Heart left ventricle (tissue), 13 donors: ENCODE measurements at regions not wholly inside any gene's neighbourhood (a gene's known extent, or its start where the extent isn't known, plus 50 kb on each side); places are given as distances from the start of the nearest gene placed in this dataset.

Experiments
- POLR2A ChIP-seq, 2 donors: fragments of 450-650 bp; IDR thresholded peaks; one replicate each; pipeline ENCODE4 v1.6.1; 2017; ENCODE audit warnings: antibody characterized with exemption in 2 of 2, mild to moderate bottlenecking in 2 of 2, moderate library complexity in 2 of 2
- TF ChIP-seq, protein P1 (sequence below), 12 donors: fragments of 200-600 bp; sonication (generic) in 4 of 12; IDR thresholded peaks; one replicate each; pipeline versions ENCODE4 v1.5.0 to v1.8.0; 2018 to 2022; ENCODE audit warnings: antibody characterized with exemption in 12 of 12, mild to moderate bottlenecking in 5 of 12
- donor health status: ischemic (EF 13 %, LVEDD 7.1; RV severe dilation, severe dysfunction).
- donor health status: DM: no; HTN: yes; CAD: no.
- donor health status: DM: no; HTN: no; CAD: no.
- donor health status: ischemic (EF 25% LVEDD 6.9; RV normal size, moderate dysfunction).
- donor health status: ischemic (EF 25% LVEDD 5.7; RV mildly dilated, moderate dysfunction).
- donor health status: ischemic (EF 35%, LVEDD 5.7; RV mildly dilated, moderate dysfunction).
- donor health status: nonischemic (EF 11% LVEDD 7.7; RV severe dilation, severe dysfunction).
- donor health status: DM: yes; HTN: yes; CAD: no.
- donor health status: PGD.
- donor health status: ischemic (EF 29% LVEDD 5.4; RV normal size, mild dysfunction).
- donor health status: nonischemic (EF 23%, LVEDD 6.1; RV moderate dilation, normal function).

DNA sequence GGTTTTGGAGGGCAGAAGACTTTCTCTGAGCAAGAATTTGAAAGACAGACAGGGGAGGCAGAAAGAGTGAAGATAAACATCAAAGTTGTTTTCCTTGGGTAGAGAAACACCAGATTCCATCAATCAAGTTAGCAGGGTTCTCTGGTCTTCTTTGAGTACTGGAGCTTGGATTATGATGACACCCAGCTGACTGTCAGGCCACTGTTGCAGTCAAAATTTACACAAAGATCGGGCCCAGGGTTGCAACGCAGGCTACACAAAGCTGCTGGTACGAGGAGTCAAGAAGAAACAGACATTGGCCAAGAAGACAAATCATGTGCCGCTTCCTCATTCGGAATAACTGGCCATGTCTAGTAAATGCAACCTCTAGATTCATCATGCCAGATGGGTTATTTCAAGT lies 396.2 kb upstream of the XYLT1 start:
- TF ChIP-seq, protein P1, sequence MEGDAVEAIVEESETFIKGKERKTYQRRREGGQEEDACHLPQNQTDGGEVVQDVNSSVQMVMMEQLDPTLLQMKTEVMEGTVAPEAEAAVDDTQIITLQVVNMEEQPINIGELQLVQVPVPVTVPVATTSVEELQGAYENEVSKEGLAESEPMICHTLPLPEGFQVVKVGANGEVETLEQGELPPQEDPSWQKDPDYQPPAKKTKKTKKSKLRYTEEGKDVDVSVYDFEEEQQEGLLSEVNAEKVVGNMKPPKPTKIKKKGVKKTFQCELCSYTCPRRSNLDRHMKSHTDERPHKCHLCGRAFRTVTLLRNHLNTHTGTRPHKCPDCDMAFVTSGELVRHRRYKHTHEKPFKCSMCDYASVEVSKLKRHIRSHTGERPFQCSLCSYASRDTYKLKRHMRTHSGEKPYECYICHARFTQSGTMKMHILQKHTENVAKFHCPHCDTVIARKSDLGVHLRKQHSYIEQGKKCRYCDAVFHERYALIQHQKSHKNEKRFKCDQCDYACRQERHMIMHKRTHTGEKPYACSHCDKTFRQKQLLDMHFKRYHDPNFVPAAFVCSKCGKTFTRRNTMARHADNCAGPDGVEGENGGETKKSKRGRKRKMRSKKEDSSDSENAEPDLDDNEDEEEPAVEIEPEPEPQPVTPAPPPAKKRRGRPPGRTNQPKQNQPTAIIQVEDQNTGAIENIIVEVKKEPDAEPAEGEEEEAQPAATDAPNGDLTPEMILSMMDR (IDR thresholded peaks at IDR 0.05) = no peak
- TF ChIP-seq POLR2A (IDR thresholded peaks at IDR 0.05) = no peak
